SK-N-SH treated with all-trans-retinoic acid at 6 μM for 48 hours (cell line): ENCODE measurements at regions not wholly inside any gene's neighbourhood (a gene's known extent, or its start where the extent isn't known, plus 50 kb on each side); places are given as distances from the start of the nearest gene placed in this dataset.

Source experiments
- OSR1 ChIP-seq: fragments of 250-450 bp; sonication (Bioruptor Pico); IDR thresholded peaks from 2 replicates; pipeline ENCODE4 v1.8.0; 2022; ENCODE audit warnings: moderate library complexity, mild to moderate bottlenecking, inconsistent platforms
- PATZ1 ChIP-seq: fragments of 250-450 bp; sonication (Bioruptor Pico); IDR thresholded peaks from 2 replicates; pipeline ENCODE4 v1.8.0; 2020; ENCODE audit warnings: mild to moderate bottlenecking, moderate library complexity, borderline replicate concordance
- RARB ChIP-seq: fragments of 250-450 bp; sonication (Bioruptor Pico); IDR thresholded peaks from 2 replicates; pipeline ENCODE4 v1.8.0; 2021; ENCODE audit warnings: mild to moderate bottlenecking, moderate library complexity
- TCF4 ChIP-seq: fragments of 250-450 bp; sonication (Bioruptor Pico); IDR thresholded peaks from 2 replicates; pipeline ENCODE4 v1.8.0; 2021; ENCODE audit warnings: mild to moderate bottlenecking, moderate library complexity, borderline replicate concordance
- ZC3H10 ChIP-seq: fragments of 250-450 bp; sonication (Bioruptor Pico); IDR thresholded peaks from 2 replicates; pipeline ENCODE4 v1.5.1; 2021; ENCODE audit warnings: mild to moderate bottlenecking, moderate library complexity
- ZNF70 ChIP-seq: fragments of 450-650 bp; formaldehyde crosslinking; IDR thresholded peaks from 2 replicates; pipeline ENCODE4 v1.5.0; 2020; ENCODE audit warnings: mild to moderate bottlenecking, moderate library complexity
- TF ChIP-seq, protein P1 (sequence below): fragments of 250-450 bp; sonication (Bioruptor Pico); IDR thresholded peaks from 2 replicates; pipeline ENCODE4 v1.5.1; 2021; ENCODE audit warnings: mild to moderate bottlenecking, moderate library complexity
- TF ChIP-seq, protein P2 (sequence below): fragments of 250-450 bp; sonication (Bioruptor Pico); IDR thresholded peaks from 2 replicates; pipeline ENCODE4 v1.8.0; 2021; ENCODE audit warnings: low read depth, mild to moderate bottlenecking, moderate library complexity, borderline replicate concordance

- TF ChIP-seq PATZ1 (CRISPR knock-in tag) = no peak
- no peak for TF ChIP-seq TCF4 (CRISPR knock-in tag)
- no peak for TF ChIP-seq OSR1 (CRISPR knock-in tag)
- TF ChIP-seq, protein P1, sequence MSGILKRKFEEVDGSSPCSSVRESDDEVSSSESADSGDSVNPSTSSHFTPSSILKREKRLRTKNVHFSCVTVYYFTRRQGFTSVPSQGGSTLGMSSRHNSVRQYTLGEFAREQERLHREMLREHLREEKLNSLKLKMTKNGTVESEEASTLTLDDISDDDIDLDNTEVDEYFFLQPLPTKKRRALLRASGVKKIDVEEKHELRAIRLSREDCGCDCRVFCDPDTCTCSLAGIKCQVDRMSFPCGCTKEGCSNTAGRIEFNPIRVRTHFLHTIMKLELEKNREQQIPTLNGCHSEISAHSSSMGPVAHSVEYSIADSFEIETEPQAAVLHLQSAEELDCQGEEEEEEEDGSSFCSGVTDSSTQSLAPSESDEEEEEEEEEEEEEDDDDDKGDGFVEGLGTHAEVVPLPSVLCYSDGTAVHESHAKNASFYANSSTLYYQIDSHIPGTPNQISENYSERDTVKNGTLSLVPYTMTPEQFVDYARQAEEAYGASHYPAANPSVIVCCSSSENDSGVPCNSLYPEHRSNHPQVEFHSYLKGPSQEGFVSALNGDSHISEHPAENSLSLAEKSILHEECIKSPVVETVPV (CRISPR knock-in tag) = no peak
- no peak for TF ChIP-seq ZNF70
- TF ChIP-seq, protein P2, sequence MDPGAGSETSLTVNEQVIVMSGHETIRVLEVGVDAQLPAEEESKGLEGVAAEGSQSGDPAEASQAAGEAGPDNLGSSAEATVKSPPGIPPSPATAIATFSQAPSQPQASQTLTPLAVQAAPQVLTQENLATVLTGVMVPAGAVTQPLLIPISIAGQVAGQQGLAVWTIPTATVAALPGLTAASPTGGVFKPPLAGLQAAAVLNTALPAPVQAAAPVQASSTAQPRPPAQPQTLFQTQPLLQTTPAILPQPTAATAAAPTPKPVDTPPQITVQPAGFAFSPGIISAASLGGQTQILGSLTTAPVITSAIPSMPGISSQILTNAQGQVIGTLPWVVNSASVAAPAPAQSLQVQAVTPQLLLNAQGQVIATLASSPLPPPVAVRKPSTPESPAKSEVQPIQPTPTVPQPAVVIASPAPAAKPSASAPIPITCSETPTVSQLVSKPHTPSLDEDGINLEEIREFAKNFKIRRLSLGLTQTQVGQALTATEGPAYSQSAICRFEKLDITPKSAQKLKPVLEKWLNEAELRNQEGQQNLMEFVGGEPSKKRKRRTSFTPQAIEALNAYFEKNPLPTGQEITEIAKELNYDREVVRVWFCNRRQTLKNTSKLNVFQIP = no peak
- no peak for TF ChIP-seq RARB
- no peak for TF ChIP-seq ZC3H10 (CRISPR knock-in tag)
These were observed 82.5 kb upstream of the TEAD1 start for GRCh38 chr11:12591706-12592105.
